Small intestine (tissue), 7 donors: ENCODE measurements at regions not wholly inside any gene's neighbourhood (a gene's known extent, or its start where the extent isn't known, plus 50 kb on each side); places are given as distances from the start of the nearest gene placed in this dataset.

ENCODE experiments used
- DNase-seq, 2 donors: peaks; one replicate each; pipeline versions ENCODE4 v3.0.0 to v3.0.0-alpha.2; 2013
- FAIRE-seq: peaks from 2 replicates; lab custom pipeline; 2012; peaks lifted over from hg19 to GRCh38; lab: Jason Lieb, UNC
- H3K27ac ChIP-seq, 3 donors: one replicate each; pipeline ENCODE4 v1.5.1; 2013; ENCODE audit warnings: low read length in 2 of 3, mild to moderate bottlenecking in 2 of 3, control low read depth in 1 of 3, inconsistent platforms in 1 of 3, low read depth in 1 of 3, moderate library complexity in 1 of 3
- H3K27me3 ChIP-seq, 3 donors: one replicate each; pipeline ENCODE4 v1.6.1; 2013; ENCODE audit warnings: low read length in 3 of 3, inconsistent platforms in 1 of 3; ENCODE audit not compliant: control insufficient read depth in 3 of 3, insufficient read depth in 3 of 3
- H3K36me3 ChIP-seq, 3 donors: one replicate each; pipeline ENCODE4 v1.6.1; 2013; ENCODE audit warnings: low read length in 3 of 3, inconsistent platforms in 1 of 3, low read depth in 1 of 3, mild to moderate bottlenecking in 1 of 3, moderate library complexity in 1 of 3; ENCODE audit not compliant: control insufficient read depth in 3 of 3, insufficient read depth in 2 of 3
- H3K4me1 ChIP-seq, 3 donors: one replicate each; pipeline ENCODE4 v1.6.1; 2013; ENCODE audit warnings: low read length in 2 of 3, inconsistent platforms in 1 of 3, low read depth in 1 of 3, mild to moderate bottlenecking in 1 of 3, moderate library complexity in 1 of 3; ENCODE audit not compliant: control insufficient read depth in 3 of 3, insufficient read depth in 2 of 3
- H3K4me3 ChIP-seq, 3 donors: one replicate each; pipeline ENCODE4 v1.5.1; 2013; ENCODE audit warnings: low read length in 3 of 3, control low read depth in 1 of 3, inconsistent platforms in 1 of 3, low read depth in 1 of 3, mild to moderate bottlenecking in 1 of 3, moderate library complexity in 1 of 3
- H3K9me3 ChIP-seq, 2 donors: one replicate each; pipeline ENCODE4 v1.6.1; 2013; ENCODE audit warnings: low read depth in 1 of 2, low read length in 1 of 2; ENCODE audit not compliant: control insufficient read depth in 2 of 2, insufficient read depth in 1 of 2
- WGBS, 3 donors: extraction: QIAGEN DNeasy Blood & Tissue Kit; methylation state at CpG; one replicate each; pipeline ENCODE4 v1.1.7; 2013; 5-methylcytosine and 5-hydroxymethylcytosine counted together
- donor health status: healthy with polysubstance abuse.
- donor health status: control.
- donor health status: control.
- donor health status: Bipolar disorder and iron deficiency.
- donor health status: healthy.

- 97 to 99% (median 97%) methylated on average over 6 of the region's 6 CpGs for WGBS, 3 donors
- Histone ChIP-seq H3K4me3 (no peak overlapping the region), H3K4me1 (no peaks in the 10 kb centered on the region), H3K9me3 (peaks cover 0 to 2% of the 10 kb centered on the region in 2 donors), H3K36me3 (no peaks in the 10 kb centered on the region), H3K27ac (no peak overlapping the region), H3K27me3 (no peaks in the 10 kb centered on the region)
- DNase-seq (no peak), FAIRE-seq (no peak)
Observed at GRCh38 chr12:68416350-68416749, 84.2 kb upstream of the MDM1 start.

- Histone ChIP-seq H3K36me3 (no peaks in the 10 kb centered on the region), H3K4me3 (no peak overlapping the region), H3K27me3 (no peaks in the 10 kb centered on the region), H3K4me1 (no peaks in the 10 kb centered on the region), H3K9me3 (peaks cover 0 to 2% of the 10 kb centered on the region in 2 donors), H3K27ac (no peak overlapping the region)
- 96 to 99% (median 98%) methylated on average over 5 of the region's 5 CpGs for WGBS, 3 donors
- DNase-seq (no peak), FAIRE-seq (no peak)
Observed at GRCh38 chr12:68416826-68417225, 84.7 kb upstream of the MDM1 start.

- Histone ChIP-seq H3K27ac (no peak overlapping the region), H3K9me3 (peaks cover 0 to 2% of the 10 kb centered on the region in 2 donors), H3K4me3 (no peak overlapping the region), H3K36me3 (no peaks in the 10 kb centered on the region), H3K27me3 (no peaks in the 10 kb centered on the region), H3K4me1 (no peaks in the 10 kb centered on the region)
- FAIRE-seq: no peak
- no peak for DNase-seq
Observed at GRCh38 chr12:68418137-68418460, 85.9 kb upstream of the MDM1 start.

- no peaks in the 10 kb centered on the region for H3K4me1 ChIP-seq
- 62 to 79% (median 72%) methylated on average over 11 of the region's 11 CpGs for WGBS, 3 donors
- DNase-seq: peak in 1 of 2 donors; percentile 24
- FAIRE-seq: no peak
- H3K4me3 ChIP-seq: no peak overlapping the region
- H3K9me3 ChIP-seq: peaks cover 0 to 2% of the 10 kb centered on the region in 2 donors
- H3K27ac ChIP-seq: no peak overlapping the region
- H3K27me3 ChIP-seq: no peaks in the 10 kb centered on the region
- no peaks in the 10 kb centered on the region for H3K36me3 ChIP-seq
Observed at GRCh38 chr12:68420225-68421010, 88.3 kb upstream of the MDM1 start.

GRCh38 chr12:68422159-68422558 lies 90.0 kb upstream of the MDM1 start:
- Histone ChIP-seq H3K27ac (no peak overlapping the region), H3K4me3 (no peak overlapping the region), H3K36me3 (no peaks in the 10 kb centered on the region), H3K27me3 (no peaks in the 10 kb centered on the region), H3K9me3 (peaks cover 0 to 2% of the 10 kb centered on the region in 2 donors), H3K4me1 (no peaks in the 10 kb centered on the region)
- 79 to 93% (median 82%) methylated on average over 3 of the region's 3 CpGs for WGBS, 3 donors
- DNase-seq (no peak), FAIRE-seq (no peak)

DNA sequence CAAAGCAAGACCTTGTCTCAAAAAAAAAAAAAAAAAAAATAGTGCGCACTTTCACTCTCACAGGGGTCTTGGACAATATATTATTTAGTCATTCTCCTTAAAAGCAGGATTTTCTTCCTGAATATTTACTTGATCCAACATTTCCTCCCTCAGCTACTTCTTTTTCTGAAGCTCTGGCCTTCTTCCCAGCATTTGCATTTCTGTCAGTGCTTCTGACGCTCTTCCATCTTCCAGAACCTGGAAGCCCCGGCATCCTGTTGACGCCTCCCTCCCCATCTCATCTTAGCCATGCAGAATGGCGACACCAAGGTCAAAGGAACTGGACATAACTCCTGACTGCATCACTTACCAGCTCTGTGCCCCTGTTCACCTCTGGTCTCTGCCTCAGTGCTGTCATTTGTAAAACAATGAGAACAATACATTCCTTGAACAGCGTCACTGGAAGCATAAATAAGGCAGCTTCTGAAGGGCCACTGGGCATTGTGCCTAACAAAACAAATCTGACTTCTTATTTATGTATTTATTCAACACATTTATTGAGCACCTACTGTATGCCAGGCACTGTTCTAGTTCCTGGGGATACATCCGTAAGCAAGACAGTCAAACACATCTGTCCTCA lies 90.9 kb upstream of the MDM1 start:
- Histone ChIP-seq H3K4me1 (peaks cover 0 to 3% (median 0%) of the 10 kb centered on the region in 3 donors), H3K27me3 (no peaks in the 10 kb centered on the region), H3K9me3 (no peaks in the 10 kb centered on the region), H3K27ac (no peak overlapping the region), H3K36me3 (no peaks in the 10 kb centered on the region), H3K4me3 (no peak overlapping the region)
- DNase-seq: no peak
- no peak for FAIRE-seq
- WGBS, 3 donors: 62 to 84% (median 75%) methylated on average over 7 of the region's 7 CpGs

GRCh38 chr12:68425998-68426397 lies 93.8 kb upstream of the MDM1 start:
- Histone ChIP-seq H3K27me3 (no peaks in the 10 kb centered on the region), H3K27ac (no peak overlapping the region), H3K4me1 (peaks cover 0 to 16% (median 0%) of the 10 kb centered on the region in 3 donors), H3K4me3 (no peak overlapping the region), H3K36me3 (no peaks in the 10 kb centered on the region), H3K9me3 (no peaks in the 10 kb centered on the region)
- DNase-seq (no peak), FAIRE-seq (no peak)
- WGBS, 3 donors: 83 to 94% (median 91%) methylated on average over 2 of the region's 2 CpGs

DNA sequence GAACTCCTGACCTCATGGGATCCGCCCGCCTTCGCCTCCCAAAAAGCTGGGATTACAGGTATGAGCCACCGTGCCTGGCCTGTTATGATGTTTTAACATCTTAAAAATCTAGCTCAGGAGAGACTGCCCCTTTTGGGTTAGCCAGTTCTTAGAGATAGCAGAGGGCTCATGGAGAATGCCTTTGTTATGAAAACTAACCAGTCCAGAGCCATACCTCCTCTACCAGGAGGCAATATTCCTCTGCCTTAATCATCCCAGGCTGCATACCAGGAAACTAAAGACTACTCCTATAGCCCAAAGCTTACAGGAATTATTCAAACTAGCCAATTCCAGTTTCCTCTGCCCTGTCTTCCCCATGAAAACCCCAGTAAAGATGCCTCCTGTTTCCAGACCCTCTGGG lies 96.0 kb upstream of the MDM1 start:
- FAIRE-seq: no peak

More for the DNA sequence above, 96.0 kb upstream of the MDM1 start:
- H3K9me3 ChIP-seq: no peaks in the 10 kb centered on the region
- 96 to 98% (median 98%) methylated on average over 4 of the region's 4 CpGs for WGBS, 3 donors
- H3K27me3 ChIP-seq: no peaks in the 10 kb centered on the region
- no peak for DNase-seq
- H3K4me1 ChIP-seq: peaks cover 0 to 16% (median 0%) of the 10 kb centered on the region in 3 donors
- no peaks in the 10 kb centered on the region for H3K36me3 ChIP-seq
- H3K4me3 ChIP-seq: no peak overlapping the region
- no peak overlapping the region for H3K27ac ChIP-seq
